ENCODE measurements at regions not wholly inside any gene's neighbourhood (a gene's known extent, or its start where the extent isn't known, plus 50 kb on each side); places are given as distances from the start of the nearest gene placed in this dataset.

DNA sequence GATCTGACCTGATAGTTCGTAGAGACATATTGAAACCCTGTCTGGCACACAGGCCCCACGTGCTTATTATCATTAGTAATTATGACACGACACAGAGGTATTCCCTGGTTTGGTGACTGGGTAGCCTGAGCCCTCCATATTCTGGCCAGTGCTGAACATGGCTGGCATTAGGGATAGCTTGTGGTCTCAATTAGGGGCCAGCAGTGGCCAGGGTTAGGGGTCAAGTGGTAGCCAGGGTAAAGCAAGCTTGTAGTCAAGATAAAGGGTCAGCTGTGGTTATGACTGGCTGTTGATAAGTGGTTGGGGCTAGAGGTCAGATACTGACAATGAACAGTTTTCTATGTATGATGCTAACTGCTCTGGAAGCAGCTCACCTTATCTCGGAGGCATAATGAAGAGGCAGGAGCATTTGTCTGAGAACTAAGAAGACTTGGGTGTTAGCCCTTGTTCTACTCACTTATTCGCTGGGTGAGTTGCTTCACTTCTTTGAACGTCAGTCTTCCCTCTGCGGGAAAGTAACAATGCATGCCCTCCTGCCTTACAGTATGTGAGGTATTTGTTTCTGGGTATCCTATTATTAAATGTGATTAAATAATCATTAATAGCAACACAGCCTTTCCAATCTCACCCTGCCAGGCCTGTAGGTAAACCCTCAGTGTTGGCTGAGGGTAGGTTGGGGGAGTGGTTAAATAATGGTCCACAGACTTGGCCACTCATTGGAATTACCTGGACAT, 66.7 kb downstream of the VEGFA start (continued):
- TF ChIP-seq, protein P1, sequence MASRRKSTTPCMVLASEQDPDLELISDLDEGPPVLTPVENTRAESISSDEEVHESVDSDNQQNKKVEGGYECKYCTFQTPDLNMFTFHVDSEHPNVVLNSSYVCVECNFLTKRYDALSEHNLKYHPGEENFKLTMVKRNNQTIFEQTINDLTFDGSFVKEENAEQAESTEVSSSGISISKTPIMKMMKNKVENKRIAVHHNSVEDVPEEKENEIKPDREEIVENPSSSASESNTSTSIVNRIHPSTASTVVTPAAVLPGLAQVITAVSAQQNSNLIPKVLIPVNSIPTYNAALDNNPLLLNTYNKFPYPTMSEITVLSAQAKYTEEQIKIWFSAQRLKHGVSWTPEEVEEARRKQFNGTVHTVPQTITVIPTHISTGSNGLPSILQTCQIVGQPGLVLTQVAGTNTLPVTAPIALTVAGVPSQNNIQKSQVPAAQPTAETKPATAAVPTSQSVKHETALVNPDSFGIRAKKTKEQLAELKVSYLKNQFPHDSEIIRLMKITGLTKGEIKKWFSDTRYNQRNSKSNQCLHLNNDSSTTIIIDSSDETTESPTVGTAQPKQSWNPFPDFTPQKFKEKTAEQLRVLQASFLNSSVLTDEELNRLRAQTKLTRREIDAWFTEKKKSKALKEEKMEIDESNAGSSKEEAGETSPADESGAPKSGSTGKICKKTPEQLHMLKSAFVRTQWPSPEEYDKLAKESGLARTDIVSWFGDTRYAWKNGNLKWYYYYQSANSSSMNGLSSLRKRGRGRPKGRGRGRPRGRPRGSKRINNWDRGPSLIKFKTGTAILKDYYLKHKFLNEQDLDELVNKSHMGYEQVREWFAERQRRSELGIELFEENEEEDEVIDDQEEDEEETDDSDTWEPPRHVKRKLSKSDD (conservative IDR thresholded peaks at IDR 0.05; ENCODE audit: low read length) = no peak
- TF ChIP-seq, protein P2, sequence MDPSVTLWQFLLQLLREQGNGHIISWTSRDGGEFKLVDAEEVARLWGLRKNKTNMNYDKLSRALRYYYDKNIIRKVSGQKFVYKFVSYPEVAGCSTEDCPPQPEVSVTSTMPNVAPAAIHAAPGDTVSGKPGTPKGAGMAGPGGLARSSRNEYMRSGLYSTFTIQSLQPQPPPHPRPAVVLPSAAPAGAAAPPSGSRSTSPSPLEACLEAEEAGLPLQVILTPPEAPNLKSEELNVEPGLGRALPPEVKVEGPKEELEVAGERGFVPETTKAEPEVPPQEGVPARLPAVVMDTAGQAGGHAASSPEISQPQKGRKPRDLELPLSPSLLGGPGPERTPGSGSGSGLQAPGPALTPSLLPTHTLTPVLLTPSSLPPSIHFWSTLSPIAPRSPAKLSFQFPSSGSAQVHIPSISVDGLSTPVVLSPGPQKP (CRISPR knock-in tag; IDR thresholded peaks at IDR 0.05) = no peak
- TF ChIP-seq CCNT2 (IDR thresholded peaks at IDR 0.05; ENCODE audit: borderline replicate concordance, extremely low read depth, insufficient read length, low read depth, low read length) (peak; percentile 93), GABPB1 (CRISPR knock-in tag; IDR thresholded peaks at IDR 0.05) (no peak), SMARCA4 (IDR thresholded peaks at IDR 0.05) (peak; percentile 86), SRSF7 (optimal IDR thresholded peaks at IDR 0.05; ENCODE audit: low read depth, low read length) (no peak), TGIF2 (CRISPR knock-in tag; IDR thresholded peaks at IDR 0.05) (no peak), MCM2 (IDR thresholded peaks at IDR 0.05; ENCODE audit: low read depth) (no peak), DDX20 (tag; IDR thresholded peaks at IDR 0.05; ENCODE audit: low read depth) (peak; percentile 38; the same call in 1 of the 2 replicates), C11orf30 (IDR thresholded peaks at IDR 0.05; ENCODE audit: low read depth) (no peak), JUN (IDR thresholded peaks at IDR 0.05; ENCODE audit: borderline replicate concordance, low read depth, low read length) (no peak), JUN (CRISPR knock-in tag; IDR thresholded peaks at IDR 0.05; ENCODE audit: borderline replicate concordance) (no peak), NCOR1 (IDR thresholded peaks at IDR 0.05) (peak; percentile 94), ZNF79 (CRISPR knock-in tag; IDR thresholded peaks at IDR 0.05; ENCODE audit: low read depth) (no peak), HSF4 (CRISPR knock-in tag; IDR thresholded peaks at IDR 0.05; ENCODE audit: borderline replicate concordance) (no peak), WHSC1 (IDR thresholded peaks at IDR 0.05; ENCODE audit: low read length) (no peak), HEY1 (CRISPR knock-in tag; IDR thresholded peaks at IDR 0.05; ENCODE audit: borderline replicate concordance) (peak; percentile 92), CSDE1 (IDR thresholded peaks at IDR 0.05) (no peak), NCOA4 (IDR thresholded peaks at IDR 0.05; ENCODE audit: partially characterized antibody) (no peak), TRIM24 (IDR thresholded peaks at IDR 0.05) (peak; percentile 45 to 77; a peak in 3 of 4 replicates), TOE1 (IDR thresholded peaks at IDR 0.05; ENCODE audit: borderline replicate concordance) (no peak), TOE1 (CRISPR knock-in tag; IDR thresholded peaks at IDR 0.05; ENCODE audit: borderline replicate concordance, low read depth) (no peak; the same call in 1 of the 2 replicates), EWSR1 (IDR thresholded peaks at IDR 0.05; ENCODE audit: borderline replicate concordance, low read depth, partially characterized antibody) (no peak), EZH2 (IDR thresholded peaks at IDR 0.05; ENCODE audit: borderline replicate concordance, low read depth, low read length) (no peak), KLF10 (CRISPR knock-in tag; IDR thresholded peaks at IDR 0.05) (no peak)
- TF ChIP-seq, protein P3, sequence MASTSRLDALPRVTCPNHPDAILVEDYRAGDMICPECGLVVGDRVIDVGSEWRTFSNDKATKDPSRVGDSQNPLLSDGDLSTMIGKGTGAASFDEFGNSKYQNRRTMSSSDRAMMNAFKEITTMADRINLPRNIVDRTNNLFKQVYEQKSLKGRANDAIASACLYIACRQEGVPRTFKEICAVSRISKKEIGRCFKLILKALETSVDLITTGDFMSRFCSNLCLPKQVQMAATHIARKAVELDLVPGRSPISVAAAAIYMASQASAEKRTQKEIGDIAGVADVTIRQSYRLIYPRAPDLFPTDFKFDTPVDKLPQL (IDR thresholded peaks at IDR 0.05; ENCODE audit: extremely low read depth, insufficient read length) = no peak

Measured in K562 (cell line).